Activated T-helper 17 cell treated with anti-CD3 and anti-CD28 coated beads, Interleukin-2, amount 50 U/mL, for 72 hours (primary cell): ENCODE measurements at regions not wholly inside any gene's neighbourhood (a gene's known extent, or its start where the extent isn't known, plus 50 kb on each side); places are given as distances from the start of the nearest gene placed in this dataset.

Source experiments
- ATAC-seq: fragments of 150-1000 bp; cut with Tn5 transposase; replicated peaks from 2 replicates; pipeline ENCODE4 v1.10.0; 2021; ENCODE audit warnings: mild to moderate bottlenecking, moderate library complexity
- H3K27ac Mint-ChIP-seq: one replicate; pipeline ENCODE4 v1.8.0; 2022; ENCODE audit warnings: mixed read lengths
- H3K27me3 Mint-ChIP-seq: one replicate; pipeline ENCODE4 v1.8.0; 2022; ENCODE audit warnings: mixed read lengths
- H3K36me3 Mint-ChIP-seq: one replicate; pipeline ENCODE4 v1.8.0; 2022; ENCODE audit warnings: low read depth, mild to moderate bottlenecking, mixed read lengths
- H3K4me1 Mint-ChIP-seq: one replicate; pipeline ENCODE4 v1.8.0; 2022; ENCODE audit warnings: mixed read lengths
- H3K4me3 Mint-ChIP-seq: one replicate; pipeline ENCODE4 v1.8.0; 2022; ENCODE audit warnings: mild to moderate bottlenecking, mixed read lengths
- H3K9me3 Mint-ChIP-seq: one replicate; pipeline ENCODE4 v1.8.0; 2022; ENCODE audit warnings: mixed read lengths

GRCh38 chr21:28669321-28669720, 323.4 kb downstream of the LTN1 start:
- peaks cover 13% of the 10 kb centered on the region for H3K9me3 Mint-ChIP-seq
- peaks cover 4% of the 10 kb centered on the region for H3K4me1 Mint-ChIP-seq
- H3K27me3 Mint-ChIP-seq, result no peaks in the 10 kb centered on the region
- H3K27ac Mint-ChIP-seq, result no peak overlapping the region
- H3K4me3 Mint-ChIP-seq, result no peak overlapping the region
- H3K36me3 Mint-ChIP-seq, result no peaks in the 10 kb centered on the region
- peak; percentile 45 for ATAC-seq

DNA sequence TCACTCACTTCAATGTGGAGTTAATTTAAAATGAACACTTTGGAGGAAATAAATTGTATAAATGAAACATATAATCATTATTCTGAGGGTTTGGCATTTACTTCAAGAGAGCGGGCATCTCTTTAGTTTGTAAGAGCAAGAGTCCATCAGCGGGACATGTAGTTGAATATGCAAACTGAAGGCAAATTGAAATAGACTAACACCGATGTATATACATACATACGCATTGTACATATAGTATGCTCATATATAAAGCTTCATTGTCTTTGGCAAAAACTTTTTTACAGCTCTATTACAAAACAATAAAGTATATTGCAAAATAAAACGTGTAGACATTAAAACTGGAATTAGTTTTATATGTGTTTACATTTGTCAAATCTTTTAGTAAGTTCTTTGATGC, 328.9 kb downstream of the LTN1 start:
- Mint-ChIP-seq H3K4me1 (no peaks in the 10 kb centered on the region), H3K36me3 (no peaks in the 10 kb centered on the region), H3K27ac (no peak overlapping the region), H3K4me3 (no peak overlapping the region), H3K9me3 (peaks cover 5% of the 10 kb centered on the region), H3K27me3 (no peaks in the 10 kb centered on the region)
- no peak for ATAC-seq

GRCh38 chr21:28663111-28663693, 329.5 kb downstream of the LTN1 start:
- Mint-ChIP-seq H3K27ac (no peak overlapping the region), H3K36me3 (no peaks in the 10 kb centered on the region), H3K4me3 (no peak overlapping the region), H3K4me1 (no peaks in the 10 kb centered on the region), H3K27me3 (no peaks in the 10 kb centered on the region), H3K9me3 (no peaks in the 10 kb centered on the region)
- ATAC-seq, result no peak

DNA sequence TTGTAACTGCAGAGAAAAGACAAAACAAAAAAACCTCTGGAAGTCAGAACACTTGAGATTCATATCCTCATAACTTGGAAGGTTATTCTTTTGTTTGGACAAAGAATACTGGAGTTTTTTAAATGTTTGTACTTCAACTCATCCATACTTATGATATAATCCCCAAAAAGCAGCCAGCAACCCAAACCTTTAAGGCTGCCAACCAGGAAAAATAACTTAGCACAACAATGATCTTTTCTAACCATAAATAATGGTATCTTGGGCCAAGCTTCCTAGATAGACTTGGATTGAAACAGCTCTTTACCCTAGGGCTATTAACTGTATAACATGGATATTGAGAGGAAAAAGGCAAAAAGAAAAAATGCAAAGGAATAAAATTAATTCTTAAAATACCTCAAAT, 335.1 kb downstream of the LTN1 start:
- no peaks in the 10 kb centered on the region for H3K9me3 Mint-ChIP-seq
- no peak for ATAC-seq
- H3K4me3 Mint-ChIP-seq, result no peak overlapping the region
- no peaks in the 10 kb centered on the region for H3K36me3 Mint-ChIP-seq
- H3K27me3 Mint-ChIP-seq, result no peaks in the 10 kb centered on the region
- H3K4me1 Mint-ChIP-seq, result no peaks in the 10 kb centered on the region
- no peak overlapping the region for H3K27ac Mint-ChIP-seq

DNA sequence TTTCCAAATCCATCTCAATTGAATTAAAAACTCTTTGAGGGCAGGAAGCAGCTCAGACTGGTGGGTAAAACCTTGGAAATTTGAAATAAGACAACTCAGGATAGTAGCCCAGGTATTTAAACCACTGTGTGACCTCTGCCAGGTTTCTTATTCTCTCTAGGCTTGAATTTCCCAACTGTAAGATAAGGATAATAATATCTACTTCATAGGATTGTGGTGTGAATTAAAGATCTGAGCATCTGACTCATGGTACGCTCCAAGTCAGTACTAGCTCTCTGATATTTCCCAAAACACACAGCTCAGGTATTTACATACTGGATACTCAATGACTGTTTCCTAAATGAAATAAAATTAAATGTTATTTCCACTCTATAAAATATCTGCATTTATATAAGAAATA, 337.2 kb downstream of the LTN1 start:
- Mint-ChIP-seq H3K27me3 (no peaks in the 10 kb centered on the region), H3K36me3 (no peaks in the 10 kb centered on the region), H3K4me3 (no peak overlapping the region), H3K27ac (no peak overlapping the region), H3K9me3 (no peaks in the 10 kb centered on the region), H3K4me1 (no peaks in the 10 kb centered on the region)
- ATAC-seq, result no peak

GRCh38 chr21:28654406-28654805, 338.3 kb downstream of the LTN1 start:
- no peaks in the 10 kb centered on the region for H3K36me3 Mint-ChIP-seq
- ATAC-seq, result no peak
- no peak overlapping the region for H3K4me3 Mint-ChIP-seq
- no peaks in the 10 kb centered on the region for H3K9me3 Mint-ChIP-seq
- no peaks in the 10 kb centered on the region for H3K4me1 Mint-ChIP-seq
- no peak overlapping the region for H3K27ac Mint-ChIP-seq
- no peaks in the 10 kb centered on the region for H3K27me3 Mint-ChIP-seq

DNA sequence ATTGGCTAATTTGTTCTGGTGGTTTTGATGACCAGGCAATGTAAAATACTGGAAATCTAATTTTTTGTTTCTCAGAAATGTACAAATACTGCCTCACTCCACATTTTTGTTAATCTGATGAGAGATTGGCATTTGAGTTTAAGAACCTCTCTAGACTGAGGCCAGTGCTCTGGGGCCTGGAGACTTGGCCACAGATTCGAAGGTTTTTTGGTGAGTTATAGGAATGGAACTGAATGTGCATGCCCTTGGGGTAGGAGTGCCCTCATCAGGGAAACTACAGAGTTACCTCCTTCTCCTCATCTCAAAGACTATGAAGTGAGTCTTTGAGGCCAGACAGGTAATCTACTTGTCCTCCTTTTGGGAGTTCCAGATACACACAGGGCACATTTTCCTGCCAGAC, 347.9 kb downstream of the LTN1 start:
- ATAC-seq, result no peak
- Mint-ChIP-seq H3K27me3 (no peaks in the 10 kb centered on the region), H3K4me1 (no peaks in the 10 kb centered on the region), H3K27ac (no peak overlapping the region), H3K4me3 (no peak overlapping the region), H3K36me3 (no peaks in the 10 kb centered on the region), H3K9me3 (peaks cover 3% of the 10 kb centered on the region)

GRCh38 chr21:28642891-28643290, 349.8 kb downstream of the LTN1 start:
- Mint-ChIP-seq H3K4me1 (no peaks in the 10 kb centered on the region), H3K27ac (no peak overlapping the region), H3K9me3 (peaks cover 12% of the 10 kb centered on the region), H3K36me3 (no peaks in the 10 kb centered on the region), H3K27me3 (no peaks in the 10 kb centered on the region), H3K4me3 (no peak overlapping the region)
- ATAC-seq, result no peak

GRCh38 chr21:28641731-28642130, 350.9 kb downstream of the LTN1 start:
- Mint-ChIP-seq H3K4me1 (peaks cover 2% of the 10 kb centered on the region), H3K27me3 (no peaks in the 10 kb centered on the region), H3K4me3 (no peak overlapping the region), H3K27ac (no peak overlapping the region), H3K36me3 (no peaks in the 10 kb centered on the region), H3K9me3 (peaks cover 12% of the 10 kb centered on the region)
- no peak for ATAC-seq

- Mint-ChIP-seq H3K4me1 (peaks cover 6% of the 10 kb centered on the region), H3K9me3 (peaks cover 12% of the 10 kb centered on the region), H3K4me3 (no peak overlapping the region), H3K36me3 (no peaks in the 10 kb centered on the region), H3K27me3 (no peaks in the 10 kb centered on the region), H3K27ac (no peak overlapping the region)
- ATAC-seq, result peak; percentile 20
Measured at GRCh38 chr21:28640326-28640725, 352.4 kb downstream of the LTN1 start.

DNA sequence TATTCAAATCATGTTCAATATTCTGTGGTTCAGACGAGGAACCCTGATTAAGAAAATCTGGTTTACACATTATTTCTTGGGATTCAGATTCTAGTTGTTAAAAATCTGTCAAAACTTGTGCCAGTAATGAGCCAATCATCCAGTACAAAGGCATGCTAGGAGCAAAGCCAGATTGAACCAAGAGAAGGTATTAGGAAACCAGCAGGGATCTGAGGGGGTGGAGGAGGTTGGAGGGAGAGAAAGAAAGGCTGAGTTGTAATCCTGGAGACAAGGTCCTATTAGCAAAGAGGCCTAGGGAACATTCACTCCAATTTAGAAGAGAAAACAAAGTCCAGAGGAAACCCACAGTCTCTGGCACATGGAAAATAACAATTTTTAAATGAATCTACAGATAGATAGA, 352.9 kb downstream of the LTN1 start:
- no peak for ATAC-seq
- Mint-ChIP-seq H3K9me3 (peaks cover 12% of the 10 kb centered on the region), H3K4me3 (no peak overlapping the region), H3K27ac (no peak overlapping the region), H3K27me3 (no peaks in the 10 kb centered on the region), H3K36me3 (no peaks in the 10 kb centered on the region), H3K4me1 (peaks cover 6% of the 10 kb centered on the region)

- Mint-ChIP-seq H3K4me3 (peak overlapping the region; percentile 35), H3K4me1 (peaks cover 6% of the 10 kb centered on the region), H3K27ac (peak overlapping the region; percentile 40), H3K36me3 (no peaks in the 10 kb centered on the region), H3K9me3 (peaks cover 9% of the 10 kb centered on the region), H3K27me3 (no peaks in the 10 kb centered on the region)
- ATAC-seq, result peak; percentile 81
Measured at GRCh38 chr21:28636752-28637691, 355.7 kb downstream of the LTN1 start.

GRCh38 chr21:28635541-28635940, 357.1 kb downstream of the LTN1 start:
- Mint-ChIP-seq H3K4me1 (peaks cover 6% of the 10 kb centered on the region), H3K9me3 (peaks cover 9% of the 10 kb centered on the region), H3K36me3 (no peaks in the 10 kb centered on the region), H3K27ac (no peak overlapping the region), H3K27me3 (no peaks in the 10 kb centered on the region), H3K4me3 (no peak overlapping the region)
- ATAC-seq, result no peak

DNA sequence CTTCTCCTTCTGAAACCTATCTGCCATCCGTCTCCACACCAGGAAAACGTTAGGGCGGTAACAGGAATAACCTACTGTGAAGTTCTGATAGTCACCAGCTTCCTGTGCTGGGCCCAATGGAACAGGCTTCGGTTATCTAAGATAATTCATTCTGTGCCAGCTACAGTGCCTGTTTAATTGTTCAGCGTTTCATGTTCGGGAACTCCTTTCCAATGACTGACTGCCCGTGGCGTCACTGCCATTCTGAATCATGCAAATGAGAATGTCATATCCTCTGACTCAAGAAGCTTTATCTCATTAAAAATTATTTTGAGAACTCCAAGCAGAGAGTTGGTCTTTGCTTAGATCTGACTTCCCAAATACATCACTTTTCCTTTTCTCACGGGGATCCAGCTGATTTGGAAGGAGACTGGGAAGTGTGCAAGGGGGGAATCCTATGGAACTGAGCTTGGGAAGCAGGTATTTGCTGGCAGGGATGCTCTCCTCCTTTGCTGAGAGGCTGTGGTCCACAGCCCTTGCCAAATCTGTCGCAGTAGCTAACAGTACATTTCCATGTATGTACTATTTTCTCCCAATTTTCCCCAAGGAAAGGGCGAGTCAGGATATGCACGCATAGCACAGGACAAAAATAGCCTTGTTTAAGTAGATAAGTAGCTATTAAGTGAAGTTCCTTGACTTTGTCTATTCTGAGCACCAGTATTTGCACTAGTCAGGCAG, 358.7 kb downstream of the LTN1 start:
- peak; percentile 30 for ATAC-seq
- Mint-ChIP-seq H3K4me3 (no peak overlapping the region), H3K4me1 (peaks cover 6% of the 10 kb centered on the region), H3K9me3 (peaks cover 7% of the 10 kb centered on the region), H3K27me3 (no peaks in the 10 kb centered on the region), H3K36me3 (no peaks in the 10 kb centered on the region), H3K27ac (no peak overlapping the region)
